ENCODE measurements at regions not wholly inside any gene's neighbourhood (a gene's known extent, or its start where the extent isn't known, plus 50 kb on each side); places are given as distances from the start of the nearest gene placed in this dataset.

GRCh38 chr1:169009666-169010065, 96.8 kb upstream of the ATP1B1 start:
- intact Hi-C loops (cut with DNase I): no loop called here
- no peak for DNase-seq (ENCODE audit: extremely low spot score in 2 of 2)
- Histone ChIP-seq H3K9me3 (no peaks in the 10 kb centered on the region), H3K4me3 (no peak overlapping the region), H3K4me1 (no peaks in the 10 kb centered on the region), H3K27ac (no peak overlapping the region), H3K27me3 (no peaks in the 10 kb centered on the region), H3K36me3 (no peaks in the 10 kb centered on the region)
- TF ChIP-seq POLR2AphosphoS5 (IDR thresholded peaks at IDR 0.05; ENCODE audit: insufficient read depth in 1 of 2, low read depth in 1 of 2) (no peak), CTCF (IDR thresholded peaks at IDR 0.05) (no peak), POLR2A (IDR thresholded peaks at IDR 0.05) (no peak)

GRCh38 chr1:169012416-169012815, 94.1 kb upstream of the ATP1B1 start:
- no peak for DNase-seq (ENCODE audit: extremely low spot score in 2 of 2)
- intact Hi-C loops (cut with DNase I): no loop called here
- no peaks in the 10 kb centered on the region for H3K27me3 ChIP-seq
- no peaks in the 10 kb centered on the region for H3K9me3 ChIP-seq
- TF ChIP-seq POLR2A (IDR thresholded peaks at IDR 0.05) (no peak), POLR2AphosphoS5 (IDR thresholded peaks at IDR 0.05; ENCODE audit: insufficient read depth in 1 of 2, low read depth in 1 of 2) (no peak), CTCF (IDR thresholded peaks at IDR 0.05) (no peak)
- H3K36me3 ChIP-seq: no peaks in the 10 kb centered on the region
- H3K27ac ChIP-seq: no peak overlapping the region
- H3K4me1 ChIP-seq: no peaks in the 10 kb centered on the region
- H3K4me3 ChIP-seq: no peak overlapping the region

- DNase-seq (ENCODE audit: extremely low spot score in 2 of 2): no peak
- no peaks in the 10 kb centered on the region for H3K4me1 ChIP-seq
- no peak overlapping the region for H3K4me3 ChIP-seq
- intact Hi-C loops (cut with DNase I): no loop called here
- H3K9me3 ChIP-seq: no peaks in the 10 kb centered on the region
- no peak overlapping the region for H3K27ac ChIP-seq
- no peak for TF ChIP-seq POLR2A (IDR thresholded peaks at IDR 0.05)
- no peak for TF ChIP-seq CTCF (IDR thresholded peaks at IDR 0.05)
- TF ChIP-seq POLR2AphosphoS5 (IDR thresholded peaks at IDR 0.05; ENCODE audit: insufficient read depth in 1 of 2, low read depth in 1 of 2): no peak
- no peaks in the 10 kb centered on the region for H3K27me3 ChIP-seq
- no peaks in the 10 kb centered on the region for H3K36me3 ChIP-seq
Observed at GRCh38 chr1:169013821-169014220, 92.7 kb upstream of the ATP1B1 start.

- Histone ChIP-seq H3K4me3 (no peak overlapping the region), H3K36me3 (no peaks in the 10 kb centered on the region)
- intact Hi-C loops (cut with DNase I): no loop called here
Observed at GRCh38 chr1:169015464-169015863, 91.0 kb upstream of the ATP1B1 start.

GRCh38 chr1:169018751-169019150, 87.7 kb upstream of the ATP1B1 start:
- no peaks in the 10 kb centered on the region for H3K27me3 ChIP-seq
- no peaks in the 10 kb centered on the region for H3K9me3 ChIP-seq
- H3K27ac ChIP-seq: no peak overlapping the region
- H3K4me3 ChIP-seq: no peak overlapping the region
- intact Hi-C loops (cut with DNase I): no loop called here
- no peak for DNase-seq (ENCODE audit: extremely low spot score in 2 of 2)
- H3K4me1 ChIP-seq: no peaks in the 10 kb centered on the region
- H3K36me3 ChIP-seq: no peaks in the 10 kb centered on the region
- no peak for TF ChIP-seq POLR2AphosphoS5 (IDR thresholded peaks at IDR 0.05; ENCODE audit: insufficient read depth in 1 of 2, low read depth in 1 of 2)
- no peak for TF ChIP-seq POLR2A (IDR thresholded peaks at IDR 0.05)

More at GRCh38 chr1:169015464-169015863, 91.0 kb upstream of the ATP1B1 start:
- TF ChIP-seq POLR2A (IDR thresholded peaks at IDR 0.05): no peak
- TF ChIP-seq CTCF (IDR thresholded peaks at IDR 0.05): no peak
- TF ChIP-seq POLR2AphosphoS5 (IDR thresholded peaks at IDR 0.05; ENCODE audit: insufficient read depth in 1 of 2, low read depth in 1 of 2): no peak
- H3K27me3 ChIP-seq: no peaks in the 10 kb centered on the region
- no peak for DNase-seq (ENCODE audit: extremely low spot score in 2 of 2)
- no peaks in the 10 kb centered on the region for H3K9me3 ChIP-seq
- no peaks in the 10 kb centered on the region for H3K4me1 ChIP-seq
- no peak overlapping the region for H3K27ac ChIP-seq
